GM23248 (cell line): ENCODE measurements at regions not wholly inside any gene's neighbourhood (a gene's known extent, or its start where the extent isn't known, plus 50 kb on each side); places are given as distances from the start of the nearest gene placed in this dataset.

Experiments used
- EZH2 ChIP-seq: fragments of 200-600 bp; sonication (generic); IDR thresholded peaks from 2 replicates; pipeline ENCODE4 v1.6.1; 2018; ENCODE audit warnings: antibody characterized with exemption, mild to moderate bottlenecking; ENCODE audit not compliant: insufficient read depth, poor library complexity, severe bottlenecking
- EZH2phosphoT487 ChIP-seq: fragments of 200-600 bp; sonication (generic); IDR thresholded peaks from 2 replicates; pipeline ENCODE4 v1.6.1; 2018; ENCODE audit warnings: antibody characterized with exemption, moderate library complexity, mild to moderate bottlenecking, low read depth; ENCODE audit not compliant: insufficient read depth

DNA sequence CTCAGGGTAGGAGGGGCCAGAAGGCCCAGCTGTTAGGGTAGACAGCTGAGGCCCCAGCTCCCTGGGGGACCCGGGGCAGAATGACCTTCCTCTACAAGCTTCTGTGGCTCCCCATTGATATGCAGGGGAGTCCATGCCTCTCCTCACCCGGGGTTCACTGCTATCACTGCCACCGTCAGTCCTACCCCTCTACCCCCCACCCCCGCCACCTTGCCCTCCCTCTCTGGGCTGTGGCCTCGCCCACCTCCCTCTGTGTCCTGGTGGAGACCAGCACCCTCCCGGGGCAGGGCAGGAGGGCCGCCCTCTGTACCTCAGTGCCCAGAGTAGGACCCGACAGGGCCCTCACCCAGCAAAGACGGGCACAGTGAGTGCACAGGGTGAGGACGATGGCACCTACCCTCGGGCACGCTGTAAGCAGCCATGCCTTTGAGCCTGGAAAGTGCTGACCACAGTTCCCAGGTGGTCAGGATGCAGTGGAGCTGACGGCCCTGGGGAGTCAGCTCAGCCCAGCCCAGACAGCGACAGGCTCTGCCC, 88.4 kb upstream of the SFSWAP start:
- no peak for TF ChIP-seq EZH2
- no peak for TF ChIP-seq EZH2phosphoT487
